ENCODE measurements at regions not wholly inside any gene's neighbourhood (a gene's known extent, or its start where the extent isn't known, plus 50 kb on each side); places are given as distances from the start of the nearest gene placed in this dataset.

- Histone ChIP-seq H3K27ac (ENCODE audit: control insufficient read depth, insufficient read depth) (no peak overlapping the region), H3K79me2 (ENCODE audit: control insufficient read depth, insufficient read depth, low read length) (no peaks in the 10 kb centered on the region), H4K20me1 (ENCODE audit: control insufficient read depth, insufficient read depth) (no peaks in the 10 kb centered on the region), H3K9me3 (replicated peaks; ENCODE audit: control insufficient read depth, insufficient read depth, low read length) (no peaks in the 10 kb centered on the region), H3K27me3 (replicated peaks in 1 of 2; ENCODE audit: control insufficient read depth in 2 of 2, insufficient read depth in 2 of 2, low read length in 1 of 2) (no peaks in the 10 kb centered on the region), H3K9ac (ENCODE audit: control insufficient read depth, insufficient read depth, low read length) (no peak overlapping the region), H3K4me2 (ENCODE audit: control insufficient read depth, insufficient read depth) (no peak overlapping the region), H3K4me3 (no peak overlapping the region), H3K36me3 (ENCODE audit: control insufficient read depth in 2 of 2, insufficient read depth in 2 of 2, low read length in 1 of 2) (no peaks in the 10 kb centered on the region), H2AFZ (ENCODE audit: control insufficient read depth, low read depth, low read length) (no peak overlapping the region), H3K4me1 (ENCODE audit: control insufficient read depth, insufficient read depth, low read length) (no peaks in the 10 kb centered on the region)
- in situ Hi-C loops (cut with MboI), result no loop called here
- CTCF ChIA-PET, result interaction anchor here (2.3 kb wide), 1 partner anchor 17 kb away, joined by 8 read pairs; no protein-coding TSS in a partner anchor
- TF ChIP-seq ZBTB4 (CRISPR knock-in tag; IDR thresholded peaks at IDR 0.05), result no peak
- TF ChIP-seq NFIC (IDR thresholded peaks at IDR 0.05; ENCODE audit: low read depth, low read length), result no peak
- TF ChIP-seq NBN (IDR thresholded peaks at IDR 0.05), result no peak
- TF ChIP-seq STAT3 (IDR thresholded peaks at IDR 0.05; ENCODE audit: low read depth, low read length), result no peak
- no peak for TF ChIP-seq ATF7 (IDR thresholded peaks at IDR 0.05; ENCODE audit: low read depth)
- TF ChIP-seq RAD21 (IDR thresholded peaks at IDR 0.05; ENCODE audit: insufficient read depth, low read depth, low read length), result no peak
- TF ChIP-seq BCLAF1 (IDR thresholded peaks at IDR 0.05), result no peak
- TF ChIP-seq ZNF592 (IDR thresholded peaks at IDR 0.05), result no peak
- WGBS (ENCODE audit: insufficient coverage, insufficient replicate concordance, low lambda C conversion rate, missing lambda C conversion rate), result 58% methylated on average over 3 of the region's 3 CpGs
- RAD21 ChIA-PET (ENCODE audit: unreplicated experiment), result no interaction called here
- ATAC-seq (no peak), DNase-seq (ENCODE audit: low read depth, low spot score) (no peak), FAIRE-seq (no peak)
- SMC1A ChIA-PET (ENCODE audit: uncharacterized antibody, unreplicated experiment), result no interaction called here
- intact Hi-C loops (cut with micrococcal nuclease; ENCODE audit: unreplicated experiment), result no loop called here
- POLR2A ChIA-PET, result no interaction called here
- BruUV-seq (replicated peaks), result no TSS peak
Measured at GRCh38 chr13:102538938-102539337, 57.8 kb upstream of the TPP2 start.
